Kidney capillary endothelial cell (primary cell): ENCODE measurements at regions not wholly inside any gene's neighbourhood (a gene's known extent, or its start where the extent isn't known, plus 50 kb on each side); places are given as distances from the start of the nearest gene placed in this dataset.

Source experiments
- DNase-seq: peaks from one replicate; pipeline ENCODE4 v3.0.0-alpha.2; 2018; ENCODE audit warnings: low spot score

DNA sequence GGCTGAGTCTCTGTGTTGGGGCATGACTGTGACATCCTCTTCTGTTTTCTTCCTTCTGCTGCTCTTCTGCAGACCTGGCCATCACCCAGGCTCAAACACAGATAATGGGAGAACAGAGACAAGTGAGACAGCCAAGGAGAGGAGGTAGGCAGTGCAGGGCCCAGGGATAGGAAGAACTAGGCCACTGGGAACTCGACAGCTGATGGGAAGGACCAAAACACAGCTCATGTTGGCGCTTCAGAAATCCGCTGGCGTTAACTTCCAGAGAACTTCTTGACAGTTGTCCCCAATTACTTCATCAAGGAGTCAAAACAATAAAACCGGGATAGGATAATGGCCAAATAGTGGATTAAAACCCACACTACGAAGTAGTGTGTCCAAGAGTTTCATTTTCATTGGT is 97.0 kb upstream of the PALS2 start:
- DNase-seq, result no peak

DNA sequence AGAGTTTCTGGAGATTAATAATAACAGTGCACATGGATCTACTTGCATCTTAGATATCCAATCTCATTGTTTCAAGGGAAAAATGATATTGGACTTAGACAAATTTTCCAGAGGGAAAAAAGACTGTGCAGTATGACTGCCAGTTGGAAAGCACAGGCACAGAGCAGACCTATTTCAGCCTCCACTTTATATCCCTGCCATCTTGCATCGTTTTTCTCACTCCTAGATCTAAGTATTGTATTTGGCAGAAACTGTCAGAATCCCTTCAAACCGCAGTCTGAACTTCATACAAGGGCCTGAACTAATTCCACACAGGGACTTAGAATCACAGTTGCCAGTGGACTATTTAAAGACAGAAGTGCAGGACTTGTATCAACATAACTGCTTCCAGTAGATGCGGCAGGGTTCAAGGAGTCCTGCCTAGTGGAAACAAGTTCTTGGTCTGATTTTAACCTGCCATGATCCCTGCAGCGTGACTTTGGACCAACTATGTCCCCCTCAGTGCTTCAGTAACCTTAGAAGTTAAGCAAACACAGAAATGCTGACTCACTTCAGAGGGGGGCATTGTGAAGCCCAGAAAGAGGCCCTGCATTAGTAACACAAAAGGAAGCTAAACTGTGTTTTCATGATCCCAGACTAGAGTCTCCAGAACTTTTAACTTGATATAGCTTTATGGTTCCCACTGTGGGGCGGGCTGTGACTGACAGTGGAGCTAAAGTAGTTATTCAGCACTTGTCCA is 95.7 kb upstream of the PALS2 start:
- DNase-seq, result no peak

DNA sequence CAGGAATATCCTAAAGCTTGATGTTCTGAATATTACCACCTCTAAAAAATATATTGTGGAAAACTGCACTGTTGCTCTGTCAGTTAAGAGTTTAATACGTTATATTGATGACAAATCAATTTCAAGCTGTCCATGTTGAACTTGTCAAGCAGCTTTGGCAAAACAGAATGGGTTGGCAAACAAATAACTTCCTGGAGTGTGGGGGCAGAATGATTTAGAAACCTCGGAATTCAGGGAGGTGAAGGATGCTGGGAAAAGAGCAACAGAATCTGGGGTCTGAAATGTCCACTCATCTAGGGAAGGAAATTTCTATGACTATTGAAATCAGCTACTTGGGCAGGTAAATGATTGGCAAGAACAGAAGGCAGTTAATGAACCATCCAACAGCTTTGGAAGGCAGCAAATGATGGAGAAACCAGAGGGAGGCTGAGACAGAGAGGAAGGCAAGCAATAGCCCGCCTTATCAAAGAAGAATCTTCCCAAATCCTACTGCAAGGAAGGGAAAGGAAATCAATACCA is 95.1 kb upstream of the PALS2 start:
- no peak for DNase-seq

DNA sequence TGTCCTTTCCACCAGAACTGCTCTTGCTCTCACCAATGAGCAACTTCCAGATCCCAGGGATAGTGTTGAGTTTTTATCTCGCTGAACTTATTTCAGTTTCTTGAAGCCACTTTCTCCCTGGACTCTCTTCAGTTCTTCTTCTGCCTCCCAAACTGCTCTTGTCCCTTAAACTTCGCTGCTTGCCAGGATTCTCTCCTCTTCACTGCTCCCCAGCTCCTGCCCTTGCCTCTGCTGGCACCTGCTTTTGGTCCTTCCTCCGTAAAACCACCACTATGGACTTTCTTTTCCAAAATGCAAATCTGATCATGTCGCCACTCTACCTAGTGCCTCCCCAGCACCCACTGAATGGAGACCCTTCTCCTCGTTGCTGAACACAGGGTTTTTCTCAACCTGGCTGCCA is 92.8 kb upstream of the PALS2 start:
- DNase-seq, result no peak

DNA sequence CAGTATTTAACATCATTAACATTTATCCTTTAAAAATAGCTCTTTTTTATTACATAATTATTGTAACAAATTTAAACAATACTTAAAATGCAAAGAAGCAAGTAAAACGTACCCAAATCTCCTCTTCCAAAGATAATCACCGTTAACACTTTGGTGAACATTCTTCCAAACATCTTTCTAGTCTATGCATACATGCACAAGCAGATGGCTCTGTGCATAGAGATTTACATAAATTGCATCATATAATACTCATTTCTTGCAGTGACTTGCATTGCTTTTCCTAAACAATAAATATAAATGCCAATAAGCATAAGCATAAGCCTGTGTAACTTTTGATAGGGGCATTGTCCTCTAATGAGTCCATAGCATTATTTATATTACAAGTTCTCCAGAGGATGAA is 89.4 kb upstream of the PALS2 start:
- no peak for DNase-seq

DNA sequence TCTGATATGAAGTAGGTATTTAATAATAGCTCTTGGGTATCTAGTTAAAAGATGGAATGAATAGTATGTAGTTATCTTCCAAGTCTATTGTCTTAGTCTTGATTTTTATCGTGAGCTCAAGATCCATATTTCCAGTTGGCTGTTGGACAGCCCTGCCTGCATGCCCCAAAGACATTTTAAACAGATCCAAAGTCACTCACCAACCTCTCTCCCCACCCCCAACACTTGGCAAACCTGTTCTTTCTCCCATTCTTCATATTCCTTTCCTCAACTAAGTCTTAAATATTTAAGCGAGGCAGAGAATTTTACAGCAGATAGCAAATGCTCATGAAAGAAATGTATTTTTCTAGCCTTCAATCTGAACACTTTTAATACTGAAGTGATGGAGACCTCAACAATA is 80.7 kb upstream of the PALS2 start:
- DNase-seq, result no peak

DNA sequence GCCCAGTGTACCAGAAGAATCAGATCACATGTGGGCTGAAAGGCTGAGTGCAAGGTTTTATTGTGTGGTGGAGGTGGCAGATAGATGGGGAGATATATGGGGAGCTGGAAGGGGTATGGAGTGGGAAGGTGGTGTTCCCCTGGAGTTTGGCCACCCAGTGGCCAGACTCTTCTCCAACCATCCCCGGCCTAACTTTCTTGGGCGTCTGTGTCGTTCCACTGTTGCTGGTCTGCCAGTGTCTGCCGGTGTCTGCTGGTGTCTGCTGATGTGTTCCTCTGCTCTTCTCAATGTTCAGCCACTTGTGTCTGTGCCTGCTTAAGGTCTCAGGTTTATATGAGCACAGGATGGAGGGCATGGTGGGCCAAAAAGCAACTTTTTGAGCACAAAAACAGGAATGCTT is 78.4 kb upstream of the PALS2 start:
- no peak for DNase-seq

DNA sequence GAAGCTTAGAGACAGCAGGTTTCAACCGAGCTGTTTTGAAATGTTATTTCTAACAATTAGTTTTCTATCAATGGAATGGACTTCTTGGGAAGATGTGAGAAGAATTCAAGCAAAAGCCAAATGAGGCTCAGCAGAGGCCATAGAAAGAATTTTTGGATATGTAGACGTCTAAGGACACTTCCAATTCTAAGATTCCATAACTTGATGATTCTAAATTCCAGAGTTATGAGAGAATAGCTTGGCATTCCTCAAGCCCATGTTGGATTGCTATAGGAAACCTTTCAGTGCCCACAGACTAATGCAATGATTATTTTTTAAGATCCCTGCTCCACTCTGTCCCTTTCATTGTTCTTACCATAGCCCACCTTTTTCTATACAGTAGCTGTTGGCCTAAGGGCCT is 77.2 kb upstream of the PALS2 start:
- no peak for DNase-seq

DNA sequence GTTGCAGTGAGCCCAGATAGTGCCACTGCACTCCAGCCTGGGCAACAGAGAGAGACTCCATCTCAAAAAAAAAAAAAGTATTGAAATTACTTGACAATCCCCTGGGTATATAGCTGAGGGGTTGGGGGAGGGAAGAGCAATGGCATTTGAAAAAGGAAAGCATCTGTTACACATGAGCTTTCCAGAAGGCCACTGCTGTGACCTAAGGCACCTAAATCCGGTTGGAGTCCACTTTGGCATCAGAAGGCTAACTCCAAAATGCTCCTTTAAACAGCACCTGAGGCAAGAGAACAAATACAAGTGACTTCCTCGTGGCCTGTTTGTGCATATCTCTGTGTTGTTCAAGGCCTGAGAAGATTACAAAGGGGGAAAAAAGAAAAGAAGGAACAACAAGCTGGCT is 74.8 kb upstream of the PALS2 start:
- no peak for DNase-seq

DNA sequence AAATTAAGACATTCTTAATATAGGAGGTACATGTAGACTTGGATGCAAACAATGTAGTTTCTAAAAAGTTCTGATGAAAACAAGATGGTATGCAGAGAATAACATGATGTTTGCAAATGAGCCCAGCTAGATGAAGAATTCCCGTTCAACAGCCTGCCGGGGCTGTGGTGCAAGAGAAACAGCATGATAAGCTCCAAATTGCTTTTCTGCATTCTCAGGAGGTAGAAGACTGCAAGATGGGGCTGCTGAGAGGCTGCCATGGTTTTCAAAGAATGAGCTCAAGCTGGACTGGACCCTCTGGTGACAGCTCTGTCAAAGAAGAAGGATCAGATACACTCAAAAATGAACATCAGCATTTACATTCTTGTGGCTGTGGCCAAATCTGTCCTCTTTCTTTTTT is 73.4 kb upstream of the PALS2 start:
- no peak for DNase-seq

DNA sequence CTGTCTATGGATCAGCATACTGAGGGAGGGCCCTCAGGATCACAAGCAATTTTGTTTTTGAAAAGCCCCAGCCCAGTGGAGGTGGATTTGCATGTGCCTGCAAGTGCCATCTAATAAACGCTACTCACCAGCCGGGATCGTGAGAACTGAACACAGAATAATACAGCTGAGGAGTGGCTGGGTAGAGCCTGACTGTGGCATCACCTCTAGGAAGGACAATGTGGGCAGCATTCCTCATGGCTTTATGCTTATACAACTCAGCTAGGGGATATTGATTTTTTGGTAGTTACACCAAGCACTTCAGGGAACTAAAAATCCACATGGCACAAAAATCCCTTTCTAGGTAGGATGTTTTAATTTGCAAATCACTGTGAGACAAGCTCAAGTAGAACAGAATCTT is 72.7 kb upstream of the PALS2 start:
- DNase-seq, result no peak

DNA sequence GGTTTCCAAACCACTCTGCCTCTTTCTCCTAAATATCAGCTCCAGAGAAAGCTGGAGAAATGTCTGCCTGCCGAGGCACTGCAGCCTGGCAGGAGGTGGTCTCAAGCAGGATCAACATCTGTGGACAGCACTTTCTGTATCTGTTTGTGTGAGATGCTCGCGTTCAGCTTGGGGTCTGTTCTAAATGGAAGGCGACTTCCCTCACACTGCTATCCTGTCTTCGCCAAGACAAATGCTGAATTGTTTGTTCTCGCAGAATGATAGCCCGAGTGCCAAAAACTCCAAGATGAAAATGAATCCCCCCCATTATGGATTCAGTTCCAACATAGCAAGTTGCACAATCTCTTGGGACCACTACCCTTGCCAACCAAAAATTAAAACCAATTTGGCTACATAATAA is 72.2 kb upstream of the PALS2 start:
- no peak for DNase-seq

DNA sequence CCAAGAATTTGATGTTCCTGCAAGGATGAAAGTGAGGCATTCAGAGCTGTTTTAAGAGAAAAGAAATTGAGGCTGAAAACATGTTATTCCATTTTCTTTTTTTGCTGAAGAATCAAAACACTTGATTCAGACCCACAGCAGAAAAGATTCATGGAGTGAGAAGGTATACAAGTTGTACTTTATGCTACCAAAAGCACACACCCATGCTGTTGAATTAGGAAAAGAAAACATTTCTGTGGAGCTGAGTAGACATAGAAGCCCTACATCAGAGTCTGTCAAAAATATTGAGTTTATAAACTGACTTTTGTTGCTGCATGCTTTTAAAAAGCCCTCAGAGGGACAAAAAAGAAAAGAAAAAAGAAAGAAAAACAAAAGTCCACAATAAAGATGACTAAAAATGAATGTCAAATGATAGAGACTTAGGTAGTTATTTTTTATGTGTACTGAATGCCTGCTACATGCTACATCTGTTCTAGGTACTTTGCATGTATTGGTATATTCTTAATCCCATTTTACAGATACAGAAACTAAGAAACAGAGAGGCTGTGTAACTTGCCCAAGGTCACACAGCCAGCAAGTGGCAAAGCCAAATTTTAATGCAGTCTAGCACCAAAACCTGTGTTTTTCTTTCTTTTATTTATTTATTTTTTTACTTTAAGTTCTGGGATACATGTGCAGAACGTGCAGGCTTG is 71.7 kb upstream of the PALS2 start:
- DNase-seq, result no peak

DNA sequence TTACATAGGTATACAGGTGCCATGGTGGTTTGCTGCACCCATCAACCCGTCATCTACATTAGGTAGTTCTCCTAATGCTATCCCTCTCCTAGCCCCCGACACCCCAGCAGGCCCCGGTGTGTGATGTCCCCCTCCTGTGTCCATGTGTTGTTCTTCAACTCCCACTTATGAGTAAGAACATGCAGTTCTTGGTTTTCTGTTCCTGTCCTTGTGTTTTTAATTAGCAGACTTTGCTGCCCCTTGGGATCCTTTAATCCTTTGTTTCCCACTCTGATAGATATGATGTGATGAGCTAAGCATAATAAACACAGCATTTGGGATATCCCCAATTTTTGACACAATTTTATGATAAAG is 71.1 kb upstream of the PALS2 start:
- DNase-seq, result no peak

DNA sequence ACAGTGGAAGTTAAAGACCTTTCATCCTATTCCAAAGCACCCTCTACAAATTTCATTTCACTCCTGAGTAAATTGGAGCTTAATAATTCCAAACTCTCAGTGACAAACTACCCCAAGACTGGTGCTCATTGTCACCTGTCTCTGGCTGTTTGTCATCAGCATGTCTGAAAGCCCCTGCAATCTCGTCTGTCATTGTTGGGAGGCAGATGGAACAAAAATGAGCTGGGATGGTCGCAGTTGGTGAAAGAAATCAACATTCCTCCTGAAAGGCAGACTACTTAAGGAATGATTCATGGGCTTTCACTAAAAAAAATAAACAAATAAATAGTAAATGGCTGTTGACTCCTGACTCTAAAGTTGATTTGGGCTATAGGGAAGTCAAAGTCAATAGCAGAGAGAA is 69.7 kb upstream of the PALS2 start:
- no peak for DNase-seq

DNA sequence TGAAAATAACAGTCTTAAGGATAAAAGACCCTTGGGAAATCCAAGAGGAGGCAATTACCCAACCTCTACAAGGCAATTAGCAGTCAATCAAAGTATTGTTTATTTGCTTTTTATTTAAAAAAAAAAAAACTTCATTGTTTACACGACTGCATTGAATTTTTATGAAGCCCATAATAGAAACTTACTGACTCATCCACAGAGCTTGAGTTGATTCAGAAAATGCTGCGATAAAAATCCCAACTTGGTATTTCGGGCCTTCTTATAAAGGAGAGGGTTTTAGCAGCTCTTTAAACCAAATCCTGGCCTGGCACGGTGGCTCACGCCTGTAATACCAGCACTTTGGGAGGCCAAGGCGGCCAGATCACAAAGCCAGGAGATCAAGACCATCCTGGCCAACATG is 69.2 kb upstream of the PALS2 start:
- DNase-seq, result no peak

DNA sequence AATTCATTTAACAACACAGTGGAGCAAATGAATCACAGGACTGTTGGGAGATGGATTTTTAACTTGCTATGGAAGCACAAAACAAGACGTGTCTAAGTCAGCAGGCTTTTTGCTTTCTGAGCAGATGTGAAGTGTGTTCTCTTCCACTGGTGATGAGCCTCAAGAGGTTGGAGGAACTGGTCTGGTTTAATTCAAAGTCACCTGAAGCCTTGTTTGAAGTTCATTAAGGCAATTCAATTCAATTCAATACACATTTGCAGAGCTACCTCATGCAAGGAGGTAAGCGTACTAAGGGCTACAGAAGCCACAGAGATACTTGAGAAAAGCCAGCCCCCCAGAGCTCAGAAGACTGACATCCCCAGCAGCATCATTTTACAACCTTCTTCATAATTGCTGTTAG is 68.4 kb upstream of the PALS2 start:
- no peak for DNase-seq

DNA sequence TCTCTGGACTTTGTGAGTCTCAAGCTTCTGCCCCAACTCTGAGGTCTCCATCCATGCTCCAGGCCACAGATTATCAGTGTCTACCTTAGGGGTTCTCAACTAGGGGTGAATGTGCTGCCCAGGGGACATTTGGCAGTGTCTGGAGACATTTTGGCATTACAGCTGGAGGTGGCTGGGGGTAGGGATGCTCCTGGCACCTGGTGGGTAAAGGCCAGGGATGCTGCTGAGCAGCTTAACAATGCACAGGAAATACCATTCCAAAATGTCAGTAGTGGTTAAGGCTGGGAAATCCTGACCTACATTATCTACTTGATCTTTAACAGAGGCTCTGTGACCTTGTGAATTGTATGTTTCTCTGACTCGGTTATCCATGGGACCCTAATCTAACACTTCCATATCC is 67.3 kb upstream of the PALS2 start:
- no peak for DNase-seq

DNA sequence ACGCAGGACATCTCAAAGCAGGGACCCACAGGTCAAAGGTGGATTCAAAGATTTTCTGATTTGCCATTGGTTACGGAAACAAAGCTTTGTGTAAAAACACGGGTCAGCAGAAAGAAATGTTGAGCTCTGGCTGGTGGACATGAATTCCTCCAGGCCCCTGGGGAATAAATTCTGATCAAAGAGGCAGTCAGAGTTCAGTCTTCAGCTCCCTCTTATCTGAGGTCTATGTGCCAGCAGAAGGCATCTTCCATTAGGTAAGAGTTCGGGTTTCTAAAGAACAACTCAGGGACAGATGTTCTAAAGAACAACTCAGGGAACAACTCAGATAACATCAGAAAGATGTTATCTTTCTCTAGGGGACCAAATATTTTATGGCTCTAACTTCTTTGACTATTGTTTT is 64.9 kb upstream of the PALS2 start:
- no peak for DNase-seq

DNA sequence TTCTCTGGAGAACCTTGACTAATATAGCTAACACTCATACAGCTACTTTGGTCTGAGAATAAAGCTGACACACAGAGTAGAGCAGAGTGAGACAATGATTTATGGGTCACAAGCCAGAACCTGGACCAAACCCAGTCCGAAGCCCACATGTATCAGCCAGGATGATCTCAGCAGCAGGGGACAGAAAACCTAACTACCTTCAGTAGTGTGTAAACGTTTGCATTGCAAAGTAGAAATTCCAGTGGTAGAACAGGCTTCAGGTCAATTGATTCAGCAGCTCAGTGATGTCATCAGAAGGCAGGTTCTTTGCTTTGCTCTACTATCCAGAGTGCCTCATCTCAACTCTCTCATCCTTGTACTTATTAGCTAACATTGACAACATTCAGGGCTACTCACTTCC is 62.5 kb upstream of the PALS2 start:
- DNase-seq, result no peak

DNA sequence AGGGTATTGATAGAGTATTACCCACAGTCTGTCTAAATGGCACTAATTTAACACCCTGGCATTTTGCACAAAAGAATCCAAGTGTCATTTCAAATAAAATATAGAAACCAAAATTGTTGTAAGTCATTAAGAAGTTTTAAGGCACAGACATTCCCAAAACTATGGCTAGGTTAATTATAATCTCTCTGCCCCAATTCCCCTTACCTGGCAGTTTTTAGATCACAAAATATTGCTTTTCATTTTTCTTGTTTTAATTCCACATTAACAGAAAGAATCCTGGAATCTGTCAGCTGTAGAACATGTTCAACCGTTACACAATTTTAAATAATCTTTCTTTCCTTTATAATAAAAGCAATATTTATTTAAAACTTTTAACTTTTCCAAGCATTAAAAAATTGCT is 56.1 kb upstream of the PALS2 start:
- no peak for DNase-seq

DNA sequence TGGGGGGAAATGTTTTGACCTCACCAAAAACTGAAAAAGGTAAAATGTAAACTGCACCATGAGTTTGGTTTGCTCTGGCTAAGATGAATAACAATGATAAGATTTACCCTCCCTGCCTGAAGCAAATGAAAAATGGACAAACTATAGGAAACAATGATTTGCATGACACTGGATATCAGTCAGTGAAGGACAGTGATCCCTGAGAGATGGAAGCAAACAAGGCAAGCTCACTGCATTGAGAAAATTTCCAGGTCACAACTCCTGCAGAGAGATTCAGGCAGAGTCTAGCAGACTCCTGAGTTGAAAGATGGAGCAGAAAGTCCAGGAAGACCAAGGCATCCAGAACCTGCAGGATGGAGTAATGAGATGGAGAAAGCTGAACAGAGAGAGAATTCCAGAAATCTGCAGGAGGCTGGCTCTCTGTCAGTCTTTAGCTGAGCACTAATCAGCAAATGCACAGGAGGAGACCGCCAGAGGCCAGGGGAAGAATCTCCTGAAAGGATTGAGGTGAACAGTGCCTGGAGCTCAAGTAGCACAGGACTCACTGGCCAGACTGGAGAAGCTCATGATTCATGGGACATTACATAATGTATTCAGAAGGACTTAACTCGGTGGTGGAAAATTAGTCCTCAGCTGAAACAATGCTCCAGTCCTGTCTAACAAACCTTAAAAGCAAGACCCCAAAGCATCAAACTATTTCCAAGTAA is 51.2 kb upstream of the PALS2 start:
- DNase-seq, result no peak
